KMS-11 (cell line): ENCODE measurements at regions not wholly inside any gene's neighbourhood (a gene's known extent, or its start where the extent isn't known, plus 50 kb on each side); places are given as distances from the start of the nearest gene placed in this dataset.
"Not testable (repeated sequence)": the region's sequence is repeated elsewhere in the genome, so short reads cannot be mapped to it uniquely, and the experiment has no call there.

Experiments used
- H2AFZ ChIP-seq: fragments of 200-600 bp; sonication (generic); 2 replicates; pipeline ENCODE4 v1.6.1; 2016; ENCODE audit warnings: antibody characterized with exemption, mixed run types, low read depth
- H3K27ac ChIP-seq: fragments of 200-600 bp; sonication (generic); 2 replicates; pipeline ENCODE4 v1.6.1; 2016; ENCODE audit warnings: mild to moderate bottlenecking, mixed run types
- H3K27me3 ChIP-seq: fragments of 200-600 bp; sonication (generic); 2 replicates; pipeline ENCODE4 v1.6.1; 2017; ENCODE audit warnings: mild to moderate bottlenecking, low read depth, mixed run types, moderate library complexity; ENCODE audit not compliant: insufficient read depth
- H3K36me3 ChIP-seq: fragments of 200-600 bp; sonication (generic); 2 replicates; pipeline ENCODE4 v1.6.1; 2017; ENCODE audit warnings: mild to moderate bottlenecking, mixed run types; ENCODE audit not compliant: insufficient read depth
- H3K4me1 ChIP-seq: fragments of 200-600 bp; sonication (generic); 2 replicates; pipeline ENCODE4 v1.6.1; 2016; ENCODE audit warnings: mild to moderate bottlenecking, low read depth, mixed run types; ENCODE audit not compliant: poor library complexity, severe bottlenecking
- H3K4me2 ChIP-seq: fragments of 200-600 bp; sonication (generic); 2 replicates; pipeline ENCODE4 v1.7.0; 2016; ENCODE audit warnings: mild to moderate bottlenecking, mixed run types
- H3K4me3 ChIP-seq: fragments of 200-600 bp; sonication (generic); IDR thresholded peaks from 2 replicates; pipeline ENCODE4 v1.6.1; 2017; ENCODE audit warnings: low read depth, low read length, mixed read lengths; ENCODE audit not compliant: insufficient read depth
- H3K79me2 ChIP-seq: fragments of 200-600 bp; sonication (generic); 2 replicates; pipeline ENCODE4 v1.6.1; 2016; ENCODE audit warnings: low read depth, mixed run types; ENCODE audit not compliant: insufficient read depth
- H3K9ac ChIP-seq: fragments of 200-600 bp; sonication (generic); 2 replicates; pipeline ENCODE4 v1.6.1; 2016; ENCODE audit warnings: mild to moderate bottlenecking, mixed run types
- H4K20me1 ChIP-seq: fragments of 200-600 bp; sonication (generic); 2 replicates; pipeline ENCODE4 v1.6.1; 2016; ENCODE audit warnings: mild to moderate bottlenecking, mixed run types; ENCODE audit not compliant: insufficient read depth

DNA sequence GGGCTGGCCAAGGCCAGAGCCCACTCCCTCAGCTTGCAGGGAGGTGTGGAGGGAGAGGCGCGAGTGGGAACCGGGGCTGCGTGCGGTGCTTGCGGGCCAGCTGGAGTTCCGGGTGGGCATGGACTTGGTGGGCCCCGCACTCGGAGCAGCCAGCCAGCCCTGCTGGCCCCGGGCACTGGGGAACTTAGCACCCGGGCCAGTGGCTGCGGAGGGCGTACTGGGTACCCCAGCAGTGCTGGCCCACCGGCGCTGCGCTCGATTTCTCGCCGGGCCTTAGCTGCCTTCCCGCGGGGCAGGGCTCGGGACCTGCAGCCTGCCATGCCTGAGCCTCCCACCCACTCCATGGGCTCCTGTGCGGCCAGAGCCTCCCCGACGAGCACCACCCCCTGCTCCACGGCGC lies 599.6 kb downstream of the TGIF2LX start:
- not testable (repeated sequence) for H2AFZ ChIP-seq, H3K9ac ChIP-seq, H3K36me3 ChIP-seq, H3K79me2 ChIP-seq, H3K4me3 ChIP-seq, H4K20me1 ChIP-seq, H3K27ac ChIP-seq, H3K4me2 ChIP-seq, H3K27me3 ChIP-seq, H3K4me1 ChIP-seq

DNA sequence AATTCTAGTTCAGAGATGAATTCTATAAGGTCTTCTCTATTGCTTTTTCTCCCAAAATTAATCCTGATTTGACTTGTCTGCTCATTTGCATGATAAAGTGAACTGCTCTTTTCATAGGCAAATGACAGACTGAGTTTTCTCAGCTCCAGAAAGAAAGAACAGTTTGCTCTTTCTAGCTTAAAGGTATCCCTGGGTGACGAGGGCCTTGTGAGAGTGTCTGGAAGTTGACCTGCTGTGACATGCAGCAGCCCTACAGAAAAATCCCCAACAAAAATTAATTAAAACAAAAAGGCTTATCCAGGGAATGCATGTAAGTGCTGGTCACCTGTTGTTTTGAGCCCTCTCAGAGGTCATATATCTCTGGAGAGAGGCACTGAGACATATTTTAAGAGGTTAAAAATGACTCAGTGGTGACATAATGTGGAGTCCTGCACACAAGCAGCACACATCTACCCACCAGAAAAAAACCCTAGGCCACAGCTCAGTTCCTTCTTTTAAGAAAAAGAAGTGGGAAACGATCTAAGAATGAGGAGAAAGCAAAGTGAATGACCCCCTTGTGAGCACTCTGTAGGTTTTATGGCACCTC lies 602.8 kb downstream of the TGIF2LX start:
- H2AFZ ChIP-seq, H3K9ac ChIP-seq, H3K4me2 ChIP-seq, H3K27me3 ChIP-seq, H3K4me3 ChIP-seq, H3K4me1 ChIP-seq, H3K27ac ChIP-seq, H3K36me3 ChIP-seq, H3K79me2 ChIP-seq, H4K20me1 ChIP-seq: not testable (repeated sequence)
